DMS153 treated with DMSO at 0.1 percent for 48 hours (cell line): ENCODE measurements at regions not wholly inside any gene's neighbourhood (a gene's known extent, or its start where the extent isn't known, plus 50 kb on each side); places are given as distances from the start of the nearest gene placed in this dataset.
"Not testable (repeated sequence)": the region's sequence is repeated elsewhere in the genome, so short reads cannot be mapped to it uniquely, and the experiment has no call there.

ENCODE experiments used
- DNase-seq: peaks from one replicate; lab custom pipeline; 2025; ENCODE audit not compliant: unreplicated experiment; lab: John Stamatoyannopoulos, UW

- DNase-seq = no peak
Measured at GRCh38 chr12:67455236-67455635, 186.1 kb downstream of the CAND1 start.

- no peak for DNase-seq
Measured at GRCh38 chr12:67456431-67456901, 187.3 kb downstream of the CAND1 start.

GRCh38 chr12:67457136-67457535 lies 188.0 kb downstream of the CAND1 start:
- DNase-seq = no peak

GRCh38 chr12:67457778-67458665 lies 188.9 kb downstream of the CAND1 start:
- no peak for DNase-seq

GRCh38 chr12:67459173-67459572 lies 189.4 kb upstream of the DYRK2 start:
- no peak for DNase-seq

GRCh38 chr12:67459578-67459977 lies 189.0 kb upstream of the DYRK2 start:
- DNase-seq = no peak

GRCh38 chr12:67460388-67460787 lies 188.2 kb upstream of the DYRK2 start:
- no peak for DNase-seq

GRCh38 chr12:67468549-67469245 lies 179.8 kb upstream of the DYRK2 start:
- DNase-seq = no peak

- DNase-seq = no peak
Measured at GRCh38 chr12:67469666-67470065, 178.9 kb upstream of the DYRK2 start.

- no peak for DNase-seq
Measured at GRCh38 chr12:67471810-67472209, 176.7 kb upstream of the DYRK2 start.

GRCh38 chr12:67472539-67472938 lies 176.0 kb upstream of the DYRK2 start:
- peak; percentile 24 for DNase-seq

GRCh38 chr12:67474934-67475620 lies 173.5 kb upstream of the DYRK2 start:
- no peak for DNase-seq

GRCh38 chr12:67475725-67476124 lies 172.8 kb upstream of the DYRK2 start:
- no peak for DNase-seq

GRCh38 chr12:67477681-67478265 lies 170.8 kb upstream of the DYRK2 start:
- DNase-seq = no peak

GRCh38 chr12:67482751-67483661 lies 165.5 kb upstream of the DYRK2 start:
- peak; percentile 82 for DNase-seq

- DNase-seq = no peak
Measured at GRCh38 chr12:67483871-67484554, 164.5 kb upstream of the DYRK2 start.

GRCh38 chr12:67484791-67485480 lies 163.6 kb upstream of the DYRK2 start:
- DNase-seq = no peak

- DNase-seq = no peak
Measured at GRCh38 chr12:67486671-67487070, 161.9 kb upstream of the DYRK2 start.

- DNase-seq = not testable (repeated sequence)
Measured at GRCh38 chr12:67488349-67488748, 160.2 kb upstream of the DYRK2 start.
